DOHH2 (cell line): ENCODE measurements at regions not wholly inside any gene's neighbourhood (a gene's known extent, or its start where the extent isn't known, plus 50 kb on each side); places are given as distances from the start of the nearest gene placed in this dataset.

Experiments
- EZH2phosphoT487 ChIP-seq: fragments of 200-600 bp; sonication (generic); IDR thresholded peaks from 2 replicates; pipeline ENCODE4 v1.6.1; 2017; ENCODE audit warnings: borderline replicate concordance, mild to moderate bottlenecking, antibody characterized with exemption, low read length, moderate library complexity, mixed read lengths
- TF ChIP-seq, protein P1 (sequence below): fragments of 200-600 bp; sonication (generic); IDR thresholded peaks from one replicate; pipeline ENCODE4 v1.5.1; 2014; ENCODE audit warnings: antibody characterized with exemption, mild to moderate bottlenecking, low read depth, low read length; ENCODE audit not compliant: poor library complexity, severe bottlenecking

DNA sequence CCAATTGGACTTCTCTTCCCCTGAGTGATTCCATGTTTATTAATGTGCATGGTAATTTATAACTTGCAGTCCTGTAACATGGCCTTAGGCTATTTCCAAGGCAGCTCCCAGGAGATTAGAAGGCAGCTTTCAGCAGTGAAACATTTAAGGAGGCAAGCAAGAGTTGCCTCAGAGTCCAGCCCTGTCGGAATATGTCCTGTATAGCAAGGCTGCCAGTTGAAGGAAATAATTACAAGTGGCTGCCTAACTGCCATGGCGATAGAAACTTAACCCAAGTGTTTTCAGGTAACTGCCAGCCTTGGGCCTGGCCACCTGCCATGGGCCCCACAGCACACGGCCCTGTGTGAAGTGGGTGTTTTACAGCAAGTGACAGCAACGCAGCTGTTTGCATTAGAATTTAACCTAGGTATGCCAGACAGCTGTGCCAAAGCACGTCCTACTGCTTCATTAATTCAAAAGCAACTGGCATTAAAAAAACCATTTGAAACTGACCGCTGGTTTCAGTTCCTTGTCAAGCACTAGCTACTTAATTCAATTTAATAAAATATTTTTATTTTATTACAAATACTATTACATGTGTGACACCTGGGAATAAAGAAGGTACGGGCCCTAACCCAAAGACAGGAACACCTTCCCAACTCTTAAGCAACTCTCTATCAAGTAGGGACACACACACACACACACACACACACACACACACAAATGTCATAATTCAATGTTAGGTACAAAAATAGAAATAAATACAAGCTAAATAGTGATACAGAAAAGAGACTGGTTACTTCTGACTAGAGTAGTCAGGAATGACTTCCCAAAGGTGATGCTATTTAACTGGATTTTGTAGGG lies 151.8 kb upstream of the HEY2 start:
- TF ChIP-seq, protein P1, sequence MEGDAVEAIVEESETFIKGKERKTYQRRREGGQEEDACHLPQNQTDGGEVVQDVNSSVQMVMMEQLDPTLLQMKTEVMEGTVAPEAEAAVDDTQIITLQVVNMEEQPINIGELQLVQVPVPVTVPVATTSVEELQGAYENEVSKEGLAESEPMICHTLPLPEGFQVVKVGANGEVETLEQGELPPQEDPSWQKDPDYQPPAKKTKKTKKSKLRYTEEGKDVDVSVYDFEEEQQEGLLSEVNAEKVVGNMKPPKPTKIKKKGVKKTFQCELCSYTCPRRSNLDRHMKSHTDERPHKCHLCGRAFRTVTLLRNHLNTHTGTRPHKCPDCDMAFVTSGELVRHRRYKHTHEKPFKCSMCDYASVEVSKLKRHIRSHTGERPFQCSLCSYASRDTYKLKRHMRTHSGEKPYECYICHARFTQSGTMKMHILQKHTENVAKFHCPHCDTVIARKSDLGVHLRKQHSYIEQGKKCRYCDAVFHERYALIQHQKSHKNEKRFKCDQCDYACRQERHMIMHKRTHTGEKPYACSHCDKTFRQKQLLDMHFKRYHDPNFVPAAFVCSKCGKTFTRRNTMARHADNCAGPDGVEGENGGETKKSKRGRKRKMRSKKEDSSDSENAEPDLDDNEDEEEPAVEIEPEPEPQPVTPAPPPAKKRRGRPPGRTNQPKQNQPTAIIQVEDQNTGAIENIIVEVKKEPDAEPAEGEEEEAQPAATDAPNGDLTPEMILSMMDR: no peak
- no peak for TF ChIP-seq EZH2phosphoT487
